MM.1S (cell line): ENCODE measurements at regions not wholly inside any gene's neighbourhood (a gene's known extent, or its start where the extent isn't known, plus 50 kb on each side); places are given as distances from the start of the nearest gene placed in this dataset.

Experiments used
- DNase-seq: peaks from one replicate; pipeline ENCODE4 v3.0.0-alpha.2; 2015
- H2AFZ ChIP-seq: fragments of 300-600 bp; sonication (generic); 2 replicates; pipeline ENCODE4 v1.6.0; 2016; ENCODE audit warnings: antibody characterized with exemption, low read length
- H3F3A ChIP-seq: fragments of 300-600 bp; sonication (generic); 2 replicates; pipeline ENCODE4 v1.6.1; 2016; ENCODE audit warnings: mild to moderate bottlenecking, antibody characterized with exemption, low read length, moderate library complexity, mixed read lengths; ENCODE audit not compliant: insufficient read depth
- H3K27ac ChIP-seq: fragments of 300-600 bp; sonication (generic); 2 replicates; pipeline ENCODE4 v1.5.1; 2016; ENCODE audit warnings: mild to moderate bottlenecking, low read length
- H3K27me3 ChIP-seq: fragments of 300-600 bp; sonication (generic); replicated peaks from 2 replicates; pipeline ENCODE4 v1.6.0; 2016; ENCODE audit warnings: low read length; ENCODE audit not compliant: insufficient read depth
- H3K36me3 ChIP-seq: fragments of 300-600 bp; sonication (generic); replicated peaks from 2 replicates; pipeline ENCODE4 v1.6.1; 2016; ENCODE audit warnings: mild to moderate bottlenecking, low read length, mixed read lengths; ENCODE audit not compliant: insufficient read depth
- H3K4me1 ChIP-seq: fragments of 300-600 bp; sonication (generic); 2 replicates; pipeline ENCODE4 v1.6.1; 2016; ENCODE audit warnings: low read length, mixed read lengths
- H3K4me2 ChIP-seq: fragments of 300-600 bp; sonication (generic); 2 replicates; pipeline ENCODE4 v1.6.0; 2016; ENCODE audit warnings: low read depth, low read length
- H3K4me3 ChIP-seq: fragments of 300-600 bp; sonication (generic); 2 replicates; pipeline ENCODE4 v1.5.1; 2016; ENCODE audit warnings: low read length, mixed read lengths
- H3K79me2 ChIP-seq: fragments of 300-600 bp; sonication (generic); 2 replicates; pipeline ENCODE4 v1.6.1; 2016; ENCODE audit warnings: mixed run types, low read length, mixed read lengths
- H3K9ac ChIP-seq: fragments of 300-600 bp; sonication (generic); 2 replicates; pipeline ENCODE4 v1.6.1; 2016; ENCODE audit warnings: low read length, mixed read lengths
- H3K9me2 ChIP-seq: fragments of 300-600 bp; sonication (generic); replicated peaks from 2 replicates; pipeline ENCODE4 v1.6.1; 2016; ENCODE audit warnings: mild to moderate bottlenecking, low read length, mixed read lengths; ENCODE audit not compliant: insufficient read depth
- H3K9me3 ChIP-seq: fragments of 300-600 bp; sonication (generic); replicated peaks from 2 replicates; pipeline ENCODE4 v1.6.1; 2016; ENCODE audit warnings: mild to moderate bottlenecking, low read length, mixed read lengths; ENCODE audit not compliant: insufficient read depth
- H4K20me1 ChIP-seq: fragments of 300-600 bp; sonication (generic); 2 replicates; pipeline ENCODE4 v1.6.1; 2016; ENCODE audit warnings: mild to moderate bottlenecking, low read length, moderate library complexity, mixed read lengths; ENCODE audit not compliant: insufficient read depth
- CTCF ChIP-seq: fragments of 300-600 bp; sonication (generic); IDR thresholded peaks from 2 replicates; pipeline ENCODE4 v1.5.1; 2016; ENCODE audit warnings: antibody characterized with exemption, low read length, mixed read lengths
- EZH2 ChIP-seq: fragments of 300-600 bp; sonication (generic); optimal IDR thresholded peaks from 2 replicates; pipeline ENCODE3; 2017; ENCODE audit warnings: low read depth, mild to moderate bottlenecking, antibody characterized with exemption, low read length, mixed read lengths
- EZH2phosphoT487 ChIP-seq: fragments of 300-600 bp; sonication (generic); IDR thresholded peaks from 2 replicates; pipeline ENCODE4 v1.6.1; 2018; ENCODE audit warnings: antibody characterized with exemption, low read length

- H3K36me3 ChIP-seq, result no peaks in the 10 kb centered on the region
- no peaks in the 10 kb centered on the region for H3K4me1 ChIP-seq
- H3K4me2 ChIP-seq, result no peak overlapping the region
- H3K9ac ChIP-seq, result no peak overlapping the region
- H4K20me1 ChIP-seq, result no peaks in the 10 kb centered on the region
- H3K4me3 ChIP-seq, result no peak overlapping the region
- no peak for DNase-seq
- H3K27me3 ChIP-seq, result no peaks in the 10 kb centered on the region
- no peak overlapping the region for H3K27ac ChIP-seq
- H3K79me2 ChIP-seq, result no peaks in the 10 kb centered on the region
- no peak overlapping the region for H2AFZ ChIP-seq
- H3K9me3 ChIP-seq, result no peaks in the 10 kb centered on the region
- H3K9me2 ChIP-seq, result no peaks in the 10 kb centered on the region
- TF ChIP-seq CTCF, result no peak
- TF ChIP-seq EZH2phosphoT487, result no peak
- TF ChIP-seq EZH2, result no peak
- no peaks in the 10 kb centered on the region for H3F3A ChIP-seq
Measured at GRCh38 chr6:16987996-16988395, 113.9 kb upstream of the STMND1 start.

- Histone ChIP-seq H3K9ac (no peak overlapping the region), H4K20me1 (no peaks in the 10 kb centered on the region), H3K36me3 (no peaks in the 10 kb centered on the region), H3K4me1 (no peaks in the 10 kb centered on the region), H2AFZ (no peak overlapping the region), H3K9me3 (no peaks in the 10 kb centered on the region), H3K4me3 (no peak overlapping the region), H3K9me2 (no peaks in the 10 kb centered on the region), H3K27ac (no peak overlapping the region), H3K79me2 (no peaks in the 10 kb centered on the region), H3K27me3 (no peaks in the 10 kb centered on the region), H3K4me2 (no peak overlapping the region), H3F3A (no peaks in the 10 kb centered on the region)
- no peak for TF ChIP-seq CTCF
- no peak for TF ChIP-seq EZH2
- no peak for TF ChIP-seq EZH2phosphoT487
- DNase-seq, result no peak
Measured at GRCh38 chr6:16985513-16986284, 116.2 kb upstream of the STMND1 start.

GRCh38 chr6:16982807-16983206 is 119.0 kb upstream of the STMND1 start:
- no peak for DNase-seq
- Histone ChIP-seq H2AFZ (no peak overlapping the region), H4K20me1 (no peaks in the 10 kb centered on the region), H3K9me3 (no peaks in the 10 kb centered on the region), H3F3A (no peaks in the 10 kb centered on the region), H3K9me2 (no peaks in the 10 kb centered on the region), H3K4me2 (no peak overlapping the region), H3K9ac (no peak overlapping the region), H3K79me2 (no peaks in the 10 kb centered on the region), H3K4me1 (no peaks in the 10 kb centered on the region), H3K27me3 (no peaks in the 10 kb centered on the region), H3K4me3 (no peak overlapping the region), H3K27ac (no peak overlapping the region), H3K36me3 (no peaks in the 10 kb centered on the region)
- TF ChIP-seq CTCF (no peak), EZH2phosphoT487 (no peak), EZH2 (no peak)
